ENCODE measurements at regions not wholly inside any gene's neighbourhood (a gene's known extent, or its start where the extent isn't known, plus 50 kb on each side); places are given as distances from the start of the nearest gene placed in this dataset.
"Not testable (repeated sequence)": the region's sequence is repeated elsewhere in the genome, so short reads cannot be mapped to it uniquely, and the experiment has no call there.

DNA sequence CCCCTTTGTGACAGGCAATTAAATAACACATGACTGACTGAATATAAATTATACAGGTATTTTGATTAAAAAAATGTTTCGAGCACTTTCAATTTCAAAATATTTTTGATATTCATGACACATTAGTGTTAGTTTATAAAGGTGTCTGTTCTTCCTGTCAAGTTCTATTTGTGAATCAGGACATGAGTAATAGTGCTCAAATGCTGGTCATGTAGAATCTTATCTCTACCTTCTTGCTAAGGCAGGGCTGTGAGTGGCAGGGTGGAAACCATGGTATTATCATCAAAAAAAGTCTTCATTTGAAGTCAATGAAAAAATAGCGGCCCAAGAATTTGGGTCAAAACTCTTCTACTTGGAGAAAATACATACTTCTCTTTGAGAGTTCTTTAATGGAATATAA, 250.2 kb downstream of the DACT1 start:
- DNase-seq (ENCODE audit: low spot score): no peak

DNA sequence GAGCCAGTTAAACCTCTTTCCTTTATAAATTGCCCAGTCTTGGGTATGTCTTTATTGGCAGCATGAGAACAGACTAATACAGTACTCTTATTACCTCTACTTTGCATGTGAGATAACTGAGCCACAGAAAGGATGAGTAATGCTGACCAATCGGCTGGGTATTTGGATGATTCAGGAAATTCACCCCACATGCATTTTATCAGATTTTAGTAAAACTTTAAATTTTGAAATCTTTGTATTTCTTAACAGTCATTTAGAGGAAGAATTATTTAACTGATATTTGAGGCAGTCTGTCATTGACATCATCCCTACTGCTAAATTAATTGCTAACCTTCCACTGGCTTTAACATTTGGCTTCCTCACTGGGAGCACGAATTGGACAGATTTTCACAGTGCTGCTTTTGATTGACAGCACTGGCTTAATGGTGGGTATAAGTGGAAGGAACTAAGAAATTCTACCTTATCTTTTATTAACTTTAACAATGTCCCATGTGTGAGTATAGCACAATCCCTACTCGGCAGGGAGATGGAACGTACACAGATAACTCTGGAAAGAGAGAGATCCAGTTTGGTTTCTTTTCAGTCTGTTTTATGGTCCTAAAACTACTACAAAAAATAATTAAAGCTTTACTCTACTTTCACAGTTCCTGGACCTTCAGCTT, 261.0 kb downstream of the DACT1 start:
- DNase-seq (ENCODE audit: low spot score): no peak

DNA sequence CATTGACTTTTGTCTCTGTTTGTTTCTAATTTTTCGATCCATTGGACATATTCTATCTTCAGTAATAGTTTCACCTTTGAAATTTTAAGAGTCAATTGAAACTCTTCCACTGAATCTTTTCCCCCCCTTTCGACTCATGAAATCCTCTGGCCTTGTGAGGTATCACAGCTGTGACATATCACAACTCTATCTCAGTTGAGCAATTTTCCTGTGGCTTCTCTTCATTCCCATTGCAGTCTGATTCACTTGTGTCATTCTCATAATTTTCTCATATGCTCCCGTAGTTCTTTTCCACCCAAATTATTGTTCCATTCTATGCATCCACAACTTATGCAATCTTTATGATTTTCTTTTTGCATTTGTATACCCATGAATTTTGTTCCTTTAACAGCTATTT, 261.6 kb downstream of the DACT1 start:
- no peak for DNase-seq (ENCODE audit: low spot score)

DNA sequence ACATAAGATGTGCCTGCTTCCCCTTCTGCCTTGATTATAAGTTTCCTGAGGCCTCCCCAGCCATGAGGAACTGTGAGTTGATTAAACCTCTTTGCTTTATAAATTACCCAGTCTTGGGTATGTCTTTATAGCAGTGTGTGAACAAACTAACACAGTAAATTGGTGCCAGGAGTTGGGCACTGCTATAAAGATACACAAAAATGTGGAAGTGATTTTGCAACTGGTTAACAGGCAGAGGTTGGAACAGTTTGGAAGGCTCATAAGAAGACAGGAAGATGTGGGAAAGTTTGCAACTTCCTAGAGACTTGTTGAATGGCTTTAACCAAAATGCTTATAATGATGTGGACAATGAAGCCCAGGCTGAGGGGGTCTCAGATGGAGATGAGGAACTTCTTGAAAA, 264.1 kb downstream of the DACT1 start:
- no peak for DNase-seq (ENCODE audit: low spot score)

DNA sequence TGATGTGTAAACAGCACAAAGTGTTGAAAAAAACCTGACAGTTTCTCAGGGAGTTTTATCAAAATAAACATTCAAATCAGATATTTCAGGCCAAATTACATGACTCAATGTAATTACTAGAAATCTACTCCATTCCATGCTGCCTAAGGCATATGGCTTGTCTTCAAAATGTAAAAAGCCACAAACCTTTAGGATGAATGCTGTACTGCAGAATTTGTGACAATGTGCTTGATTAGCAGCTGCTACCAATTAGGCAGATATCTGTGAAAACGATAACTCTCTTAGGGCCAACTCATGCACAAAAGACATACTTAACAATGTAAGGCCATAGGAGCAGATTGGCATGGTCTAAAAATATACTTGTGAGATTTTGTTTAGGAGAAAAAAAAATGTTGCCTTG, 267.0 kb downstream of the DACT1 start:
- DNase-seq (ENCODE audit: low spot score): no peak

DNA sequence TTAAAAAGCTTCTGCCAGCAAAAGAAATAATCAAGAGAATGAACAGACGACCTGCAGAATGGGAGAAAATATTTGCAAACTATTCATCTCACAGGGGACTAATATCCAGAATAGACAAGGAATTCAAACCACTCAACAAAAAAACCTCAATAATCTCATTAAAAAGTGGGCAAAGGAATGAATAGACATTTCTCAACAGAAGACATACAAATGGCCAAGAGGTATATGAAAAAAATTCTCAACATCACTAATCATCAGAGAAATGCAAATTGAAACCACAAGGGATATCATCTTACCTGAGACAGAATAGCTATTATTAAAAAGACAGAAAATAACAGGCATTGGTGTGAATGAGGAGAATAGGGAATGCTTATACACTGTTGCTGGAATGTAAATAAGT, 270.0 kb downstream of the DACT1 start:
- DNase-seq (ENCODE audit: low spot score): no peak

DNA sequence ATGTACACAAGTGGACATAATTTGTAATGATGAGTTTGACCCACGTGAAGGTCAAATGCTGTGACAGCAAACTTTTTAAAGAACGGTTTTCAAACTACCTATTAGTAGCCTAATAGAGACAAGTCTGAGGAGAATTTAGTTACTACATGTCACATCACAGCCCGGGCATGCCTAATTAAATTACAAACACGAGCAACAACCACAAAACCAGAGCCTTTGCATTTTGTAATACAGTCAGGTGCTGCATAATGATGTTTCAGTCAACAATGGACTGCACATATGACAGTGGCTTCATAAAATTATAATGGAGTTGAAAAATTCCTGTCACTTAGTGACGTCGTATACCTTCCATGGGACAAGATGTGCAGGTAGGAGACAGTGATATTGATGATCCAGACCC, 274.5 kb downstream of the DACT1 start:
- DNase-seq (ENCODE audit: low spot score): no peak

DNA sequence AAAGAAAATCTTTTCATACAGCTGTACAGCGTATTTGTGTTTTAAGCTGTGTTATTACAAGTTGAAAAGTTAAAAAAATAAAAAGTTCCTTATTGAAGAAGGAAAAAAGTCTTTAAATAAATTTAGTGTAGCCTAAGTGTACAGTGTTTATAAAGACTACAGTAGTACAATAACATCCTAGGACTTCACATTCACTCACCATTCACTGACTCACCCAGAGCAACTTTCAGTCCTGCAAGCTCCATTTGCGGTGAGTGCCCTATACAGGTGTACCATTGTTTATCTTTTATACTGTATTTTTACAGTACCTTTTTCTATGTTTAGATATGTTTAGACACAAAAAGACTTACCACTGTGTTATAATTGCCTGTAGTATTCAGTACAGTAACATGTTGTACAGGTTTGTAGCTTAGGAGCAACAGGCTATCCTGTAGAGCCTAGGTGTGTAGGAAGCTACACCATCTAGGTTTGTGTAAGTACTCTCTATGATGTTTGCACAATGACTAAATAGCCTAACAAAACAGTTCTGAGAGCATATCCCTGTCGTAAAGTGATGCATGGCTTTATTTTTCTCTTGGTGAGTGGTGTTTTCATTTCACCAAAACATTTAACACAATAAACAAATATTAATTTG, 275.2 kb downstream of the DACT1 start:
- no peak for DNase-seq (ENCODE audit: low spot score)

DNA sequence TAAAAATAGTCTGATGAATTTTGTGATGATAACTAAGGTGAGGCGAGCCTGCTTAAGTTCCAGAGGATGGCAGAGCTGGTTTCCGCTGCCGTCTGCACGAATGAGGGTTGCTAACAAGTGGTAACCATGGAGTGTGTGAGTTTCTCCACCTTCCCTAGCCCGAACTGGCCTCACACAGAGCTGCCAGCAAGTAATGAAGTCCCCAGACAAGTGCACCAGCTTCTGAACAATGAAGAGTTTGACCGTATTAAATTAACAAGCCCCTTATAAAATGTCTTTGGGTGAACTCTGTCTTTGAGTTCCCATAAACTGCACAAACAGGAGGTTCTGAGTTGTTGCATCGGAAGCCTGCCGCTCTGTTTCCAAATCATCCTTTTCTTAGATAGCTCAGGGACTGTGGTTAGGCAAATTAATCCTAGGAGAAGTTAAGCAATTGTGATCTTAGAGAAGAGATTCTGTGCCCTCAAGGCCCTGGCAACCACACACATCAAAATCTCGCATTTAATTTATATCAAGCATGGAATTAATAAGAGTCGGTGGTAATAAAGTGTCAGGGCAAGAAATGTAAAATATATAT, 274.1 kb upstream of the DAAM1 start:
- no peak for DNase-seq (ENCODE audit: low spot score)

DNA sequence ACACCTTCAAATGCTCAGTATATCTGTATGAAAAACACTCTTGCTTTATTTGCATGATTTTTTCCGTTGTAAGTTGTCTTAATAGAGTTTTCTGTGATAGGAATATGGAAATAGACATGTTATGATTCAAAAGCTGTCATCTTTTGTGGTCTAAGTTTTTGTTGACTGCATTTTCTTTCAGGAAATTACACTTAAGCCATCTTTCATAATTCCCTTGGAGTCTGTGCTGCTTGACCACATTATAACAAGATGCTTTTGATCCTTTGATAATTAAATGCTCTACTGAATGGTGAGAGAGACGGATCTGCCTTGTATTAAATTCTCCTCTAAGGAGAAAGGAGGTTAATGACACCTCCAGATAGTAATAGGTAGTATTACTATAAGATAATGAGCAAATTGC, 272.8 kb upstream of the DAAM1 start:
- DNase-seq (ENCODE audit: low spot score): no peak

DNA sequence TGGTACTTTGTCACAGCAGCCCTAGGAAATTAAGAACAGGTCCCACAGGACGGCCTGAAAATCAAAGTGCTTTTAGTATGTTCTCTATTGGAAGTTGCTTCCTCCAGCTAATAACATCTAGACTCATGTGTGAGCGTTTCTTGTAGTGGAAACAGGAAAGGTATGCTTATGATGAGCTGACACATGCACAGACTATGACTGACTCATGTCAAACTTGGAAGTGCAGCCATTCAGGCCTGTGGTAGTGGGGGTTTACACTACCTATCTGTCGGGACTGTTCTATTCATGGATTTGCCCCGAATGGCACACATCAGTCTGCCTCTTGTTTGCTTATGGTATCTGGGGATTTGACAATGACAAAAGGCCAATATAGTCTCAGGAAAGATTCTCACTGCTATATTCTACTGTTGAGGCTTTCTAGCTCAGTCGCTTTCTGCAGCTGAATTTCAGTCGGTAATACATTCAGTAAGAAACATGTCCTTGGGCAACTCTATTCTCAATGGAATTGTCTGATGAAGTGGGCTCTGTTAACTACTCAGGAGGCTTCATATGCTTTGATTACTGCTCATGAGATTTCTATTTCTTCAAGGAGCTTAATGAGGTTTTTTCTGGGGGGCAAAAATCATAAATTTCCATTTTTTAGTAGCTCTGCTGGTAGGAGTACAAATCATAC, 270.3 kb upstream of the DAAM1 start:
- DNase-seq (ENCODE audit: low spot score): no peak

DNA sequence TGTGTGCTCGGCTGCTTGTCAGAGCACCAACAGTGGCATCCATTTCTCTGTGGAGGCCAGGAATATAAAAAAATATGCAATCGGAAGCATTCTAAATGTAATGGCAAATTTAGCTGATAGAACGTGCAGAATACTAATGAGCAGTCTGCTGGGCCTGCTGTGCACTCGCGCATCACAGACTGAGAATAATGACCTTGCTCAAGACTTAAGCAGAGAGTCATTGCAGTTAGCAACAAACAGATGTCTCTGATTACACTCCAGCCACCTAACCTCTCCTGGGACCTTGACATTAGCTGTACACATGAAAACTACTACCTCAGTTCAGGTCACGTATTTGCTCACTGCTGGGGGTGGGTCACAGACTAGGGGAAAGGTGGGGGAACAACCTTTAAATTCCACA, 269.2 kb upstream of the DAAM1 start:
- DNase-seq (ENCODE audit: low spot score): no peak

DNA sequence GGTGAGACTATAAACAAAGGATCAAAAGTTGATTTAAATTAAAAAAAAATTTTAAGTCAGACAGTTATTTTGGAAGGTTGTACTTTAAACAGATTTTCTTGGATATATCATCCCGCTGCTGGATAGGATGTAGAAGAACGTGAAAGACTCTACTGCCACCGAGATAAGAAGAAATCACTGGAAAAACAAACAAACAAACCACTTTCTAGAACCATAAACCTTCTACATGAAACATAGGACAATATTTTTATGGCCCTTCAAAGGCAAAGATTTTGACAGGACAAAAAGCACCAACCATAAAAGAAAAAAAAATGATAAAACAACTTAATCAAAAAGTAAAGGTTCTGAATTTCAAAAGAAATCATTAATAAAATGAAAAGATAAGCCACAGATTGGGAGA, 268.2 kb upstream of the DAAM1 start:
- no peak for DNase-seq (ENCODE audit: low spot score)

DNA sequence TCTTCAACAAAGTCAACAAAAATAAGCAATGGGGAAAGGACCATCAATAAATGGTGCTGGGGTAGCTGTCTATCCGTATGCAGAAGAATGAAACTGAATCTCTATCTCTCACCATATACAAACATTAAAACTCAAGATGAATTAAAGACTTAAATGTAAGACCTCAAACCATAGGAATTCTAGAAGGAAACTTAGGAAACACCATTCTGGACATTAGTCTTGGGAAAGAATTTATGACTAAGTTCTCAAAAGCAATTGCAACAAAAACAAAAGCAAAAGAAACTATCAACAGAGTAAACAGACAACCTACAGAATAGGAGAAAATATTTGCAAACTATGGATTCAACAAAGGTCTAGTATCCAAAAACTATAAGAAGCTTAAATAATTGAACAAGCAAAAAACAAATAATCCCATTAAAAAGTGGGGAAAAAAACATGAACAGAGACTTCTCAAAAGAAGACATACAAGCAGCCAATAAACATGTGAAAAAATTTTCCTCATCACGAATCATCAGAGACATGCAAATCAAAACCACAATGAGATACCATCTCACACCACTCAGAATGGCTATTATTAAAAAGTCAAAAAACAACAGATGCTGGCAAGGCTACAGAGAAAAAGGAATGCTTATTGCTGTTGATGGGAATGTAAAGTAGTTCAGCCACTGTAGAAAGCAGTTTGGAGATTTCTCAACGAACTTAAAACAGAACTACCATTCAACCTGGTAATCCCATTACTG, 266.1 kb upstream of the DAAM1 start:
- not testable (repeated sequence) for DNase-seq (ENCODE audit: low spot score)

DNA sequence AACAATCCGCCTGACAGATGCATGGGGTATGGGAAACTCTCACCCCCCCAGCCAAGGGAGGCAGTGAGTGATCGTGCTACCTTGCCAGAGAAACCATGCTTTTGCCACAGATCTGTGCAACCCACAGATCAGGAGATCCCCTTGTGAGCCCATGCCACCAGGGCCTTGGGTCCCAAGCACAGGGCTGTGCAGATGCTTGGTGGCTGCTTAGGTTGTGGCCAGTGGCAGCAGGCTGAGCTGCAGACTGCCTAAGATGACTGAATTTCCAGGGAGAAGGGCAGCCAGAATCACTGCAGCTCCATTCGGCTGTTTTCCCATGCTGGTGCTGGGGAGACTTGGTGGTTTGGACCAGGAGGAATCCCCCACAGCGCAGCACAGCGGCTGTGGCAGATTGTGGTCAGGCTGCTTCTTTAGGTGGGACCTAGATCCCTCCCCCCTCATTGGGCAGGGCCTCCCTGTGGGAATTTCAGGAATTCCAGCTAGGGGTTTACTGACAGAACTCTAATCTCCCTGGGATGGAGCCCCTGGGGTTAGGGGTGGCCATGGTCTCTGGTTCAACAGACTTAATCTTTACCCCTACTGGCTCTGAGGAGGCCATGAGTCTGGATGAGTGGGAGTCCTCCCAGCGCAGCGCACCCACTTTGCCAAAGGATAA, 264.6 kb upstream of the DAAM1 start:
- DNase-seq (ENCODE audit: low spot score): no peak

DNA sequence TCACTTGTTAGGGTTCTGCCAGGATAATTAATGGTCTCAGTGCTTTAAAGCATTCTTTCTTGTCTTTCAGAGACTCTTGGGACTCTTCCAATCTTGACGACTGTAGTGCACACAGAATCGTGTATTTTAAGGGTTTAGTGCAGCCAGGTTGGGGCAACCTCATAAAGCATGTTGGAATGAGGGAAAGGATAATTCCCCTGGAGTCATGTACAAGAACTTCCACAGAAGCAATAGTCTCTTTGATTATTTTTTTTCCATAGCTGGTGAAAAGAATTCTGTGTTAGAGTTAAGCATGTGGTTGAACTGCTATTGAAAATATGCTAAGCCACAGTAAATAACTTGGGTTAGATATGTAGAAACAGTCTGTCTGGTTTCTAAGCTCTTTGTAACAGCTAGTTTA, 246.8 kb upstream of the DAAM1 start:
- no peak for DNase-seq (ENCODE audit: low spot score)

DNA sequence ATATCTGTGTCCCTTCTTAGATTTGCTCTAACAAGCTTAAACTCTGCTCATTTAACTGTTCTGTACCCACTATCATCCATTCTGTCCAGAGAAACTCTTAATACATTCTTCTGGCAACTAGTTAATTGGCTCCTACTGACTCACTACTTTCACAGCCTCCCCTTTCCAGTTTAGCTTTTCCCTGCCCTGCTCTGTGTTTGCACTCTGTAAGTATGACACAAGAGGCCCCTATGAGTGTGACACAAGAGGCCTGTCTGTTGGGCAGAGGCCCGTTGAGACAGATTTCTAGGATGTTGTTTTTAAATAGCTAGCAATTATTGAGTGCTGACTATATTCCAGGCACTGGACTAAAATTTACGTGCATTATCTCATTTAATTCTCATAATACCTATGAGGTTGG, 246.0 kb upstream of the DAAM1 start:
- DNase-seq (ENCODE audit: low spot score): no peak

DNA sequence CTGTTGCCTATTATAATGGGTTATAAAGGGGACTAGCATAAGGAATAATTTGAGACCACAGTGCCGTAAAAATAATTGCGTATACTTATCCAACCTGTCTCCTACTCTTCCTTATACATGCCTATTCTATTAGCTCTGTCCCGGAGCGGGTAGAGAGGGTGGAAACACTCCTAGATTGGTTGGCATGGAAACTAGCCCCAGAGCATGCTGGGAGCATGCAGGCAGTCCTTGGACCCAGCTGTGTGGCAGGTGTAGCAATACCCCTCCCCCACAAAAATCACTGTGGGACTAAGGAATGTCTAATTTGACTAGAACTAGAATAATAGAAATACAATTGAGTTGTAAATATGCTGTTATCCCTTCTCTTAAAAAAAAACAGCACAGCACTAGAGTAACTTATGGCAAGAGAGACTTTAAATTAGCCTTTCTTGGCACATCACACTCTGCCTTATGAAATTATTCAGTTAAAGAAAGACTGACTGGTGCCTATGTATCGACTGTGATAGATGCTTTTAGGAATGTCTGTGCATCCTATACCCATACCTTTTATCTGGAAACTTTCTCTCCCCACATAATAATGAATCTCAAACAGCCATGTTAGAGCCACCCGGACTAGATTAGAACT, 244.0 kb upstream of the DAAM1 start:
- no peak for DNase-seq (ENCODE audit: low spot score)

DNA sequence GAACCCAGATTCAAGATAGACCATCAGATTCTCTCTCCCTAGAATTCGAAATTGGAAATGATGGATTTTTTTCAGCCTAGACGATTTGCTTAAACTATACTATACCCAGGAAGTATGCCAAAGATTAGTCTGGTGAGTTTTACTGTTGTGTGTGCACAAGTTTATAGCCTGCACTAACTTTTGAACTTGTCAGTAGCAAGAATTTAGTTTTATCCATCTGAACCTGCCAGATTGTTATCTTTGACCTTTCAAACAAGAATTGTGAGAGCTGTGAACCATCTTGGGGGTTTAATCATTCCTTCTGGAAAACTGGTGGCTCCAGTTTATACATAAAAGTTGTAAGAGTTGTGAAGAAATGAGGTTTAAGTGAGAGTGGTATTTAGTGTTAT, 243.5 kb upstream of the DAAM1 start:
- no peak for DNase-seq (ENCODE audit: low spot score)

DNA sequence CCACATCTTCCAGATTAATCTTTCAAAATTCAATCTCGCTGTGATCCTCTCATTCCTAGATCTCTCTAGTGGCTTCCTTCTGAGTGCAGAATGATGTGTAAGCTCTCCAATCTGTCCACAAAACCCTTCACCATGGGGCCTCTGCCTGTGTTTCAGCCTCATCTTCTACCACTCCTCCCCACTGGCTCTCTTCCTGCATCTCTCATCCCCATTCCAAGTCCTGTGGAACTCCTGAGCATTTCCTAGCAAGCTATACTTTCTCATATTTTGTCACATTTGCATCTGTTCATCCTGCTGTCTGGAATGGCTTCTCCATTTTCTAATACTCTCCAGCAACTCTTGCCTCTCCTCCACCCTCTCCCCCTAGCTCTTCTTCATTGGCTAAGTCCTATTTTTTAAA, 242.0 kb upstream of the DAAM1 start:
- no peak for DNase-seq (ENCODE audit: low spot score)

DNA sequence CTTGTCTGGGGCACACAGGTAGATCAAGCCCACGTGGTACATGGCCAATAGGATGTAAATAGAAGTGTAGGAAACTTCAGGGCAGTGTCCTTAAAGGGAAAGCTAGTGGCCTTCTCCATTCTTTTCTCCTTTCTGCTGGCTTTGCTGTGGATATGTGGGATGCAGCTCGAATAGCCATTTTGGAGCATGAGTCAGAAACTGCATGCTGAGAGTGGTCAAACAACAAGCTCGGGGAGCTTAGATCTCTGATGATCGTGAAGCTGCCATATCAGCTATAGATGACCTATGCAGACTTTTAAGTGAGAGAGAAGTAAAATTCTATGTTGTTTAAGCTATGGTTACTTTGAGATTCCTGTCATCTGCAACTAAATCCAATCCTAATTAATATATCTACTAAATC, 241.3 kb upstream of the DAAM1 start:
- no peak for DNase-seq (ENCODE audit: low spot score)

Measured in CD4-positive, alpha-beta T cell treated with Interleukin-2 at 100 ng/mL for 4 hours (primary cell).